Brain microvascular endothelial cell (primary cell): ENCODE measurements at regions not wholly inside any gene's neighbourhood (a gene's known extent, or its start where the extent isn't known, plus 50 kb on each side); places are given as distances from the start of the nearest gene placed in this dataset.
A peak's percentile ranks its signal among the peaks of the same experiment; 100 is the strongest.

Source experiments
- DNase-seq: peaks from one replicate; pipeline ENCODE4 v3.0.0-alpha.2; 2020
- H3K27ac ChIP-seq: fragments of 250-450 bp; sonication (Bioruptor Pico); 2 replicates; pipeline ENCODE4 v1.5.1; 2020; ENCODE audit warnings: mild to moderate bottlenecking, moderate library complexity
- H3K27me3 ChIP-seq: fragments of 250-450 bp; sonication (Bioruptor Pico); replicated peaks from 2 replicates; pipeline ENCODE4 v1.5.1; 2020; ENCODE audit warnings: mild to moderate bottlenecking
- H3K36me3 ChIP-seq: fragments of 250-450 bp; sonication (Bioruptor Pico); replicated peaks from 2 replicates; pipeline ENCODE4 v1.5.1; 2020; ENCODE audit warnings: mild to moderate bottlenecking
- H3K4me3 ChIP-seq: 2 replicates; pipeline ENCODE4 v1.5.1; 2011; ENCODE audit warnings: low read depth, mild to moderate bottlenecking, control low read depth, low read length, moderate library complexity
- CTCF ChIP-seq: IDR thresholded peaks from 2 replicates; pipeline ENCODE4 v1.5.1; 2011; ENCODE audit warnings: low read depth, mild to moderate bottlenecking, moderate library complexity, low read length, control low read depth, inconsistent platforms; ENCODE audit errors: missing control alignments
- in situ Hi-C: cut with HindIII; loops from 2 replicates; pipeline ENCODE4 v1.10.0; 2017; ENCODE audit warnings: low sequenced_read_pairs, low pct_ligation_motif_present

DNA sequence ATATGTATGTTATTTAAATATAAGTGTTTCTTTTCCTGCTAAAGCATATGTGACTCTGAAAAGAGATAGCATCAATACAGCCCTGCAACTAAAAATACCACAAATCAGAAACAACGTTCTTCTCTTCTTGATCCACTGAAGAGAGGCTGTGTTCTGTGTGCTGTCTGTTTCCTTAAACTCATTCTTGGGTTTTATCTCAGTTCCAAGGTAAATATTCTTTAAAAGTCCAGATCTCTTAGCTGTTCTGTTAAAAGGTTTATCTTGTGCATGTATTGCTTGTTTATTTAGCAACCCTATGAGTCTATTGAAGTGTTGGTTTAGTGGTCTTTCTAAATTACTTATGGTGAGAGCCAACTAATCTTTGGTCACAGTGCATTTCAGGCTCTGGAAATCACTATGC, 173.3 kb upstream of the NT5C1B start:
- DNase-seq = no peak
- no peak for TF ChIP-seq CTCF
- Histone ChIP-seq H3K4me3 (no peak overlapping the region), H3K27me3 (no peaks in the 10 kb centered on the region), H3K27ac (peak overlapping the region; percentile 43), H3K36me3 (no peaks in the 10 kb centered on the region)
- in situ Hi-C loops = no loop called here

GRCh38 chr2:18754286-18754685, 164.9 kb upstream of the NT5C1B start:
- Histone ChIP-seq H3K36me3 (no peaks in the 10 kb centered on the region), H3K27me3 (no peaks in the 10 kb centered on the region), H3K4me3 (no peak overlapping the region), H3K27ac (no peak overlapping the region)
- in situ Hi-C loops = no loop called here
- no peak for DNase-seq
- no peak for TF ChIP-seq CTCF

GRCh38 chr2:18753722-18754121, 164.4 kb upstream of the NT5C1B start:
- Histone ChIP-seq H3K27ac (no peak overlapping the region), H3K4me3 (no peak overlapping the region), H3K27me3 (no peaks in the 10 kb centered on the region), H3K36me3 (no peaks in the 10 kb centered on the region)
- TF ChIP-seq CTCF = no peak
- in situ Hi-C loops = no loop called here
- DNase-seq = no peak

DNA sequence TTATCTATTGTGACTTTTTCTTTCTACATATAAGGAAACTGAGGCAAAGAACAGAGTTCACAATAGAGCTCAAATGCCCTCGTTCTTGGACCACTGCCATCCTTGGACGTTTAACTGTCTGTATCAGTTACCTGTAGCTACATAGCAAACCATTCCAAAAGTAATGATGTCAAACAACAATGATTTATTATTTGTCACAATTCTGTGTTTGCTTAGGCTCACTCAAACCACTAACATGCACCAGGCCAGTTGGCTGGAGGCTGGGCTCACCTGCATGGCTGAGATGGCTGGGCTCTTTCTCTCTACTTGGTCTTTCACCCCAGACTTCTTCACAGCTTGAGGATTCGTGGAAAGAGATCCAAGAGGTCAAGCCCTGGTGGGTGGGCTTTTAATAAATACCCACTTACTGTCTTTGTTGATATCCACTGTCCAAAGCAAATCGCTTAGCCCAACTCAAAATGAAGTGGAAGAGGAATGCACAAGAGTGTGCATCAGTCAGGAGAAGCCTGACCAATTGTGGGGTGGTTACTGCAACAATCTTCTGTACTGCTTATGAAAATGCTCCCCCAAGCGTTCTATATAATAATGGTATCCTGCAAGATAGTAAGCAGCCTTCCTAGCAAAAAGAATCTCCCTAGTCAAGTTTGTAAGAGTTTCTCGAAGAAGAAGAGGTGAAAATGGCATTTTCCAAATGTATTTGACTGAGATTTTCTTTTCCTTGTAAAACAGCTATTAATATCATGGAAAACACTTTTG, 163.5 kb upstream of the NT5C1B start:
- in situ Hi-C loops = no loop called here
- no peaks in the 10 kb centered on the region for H3K27me3 ChIP-seq

GRCh38 chr2:18752022-18752493, 162.7 kb upstream of the NT5C1B start:
- Histone ChIP-seq H3K27ac (no peak overlapping the region), H3K36me3 (no peaks in the 10 kb centered on the region), H3K27me3 (no peaks in the 10 kb centered on the region), H3K4me3 (no peak overlapping the region)
- no peak for TF ChIP-seq CTCF
- no peak for DNase-seq
- in situ Hi-C loops = no loop called here

More for the DNA sequence above, 163.5 kb upstream of the NT5C1B start:
- no peaks in the 10 kb centered on the region for H3K36me3 ChIP-seq
- DNase-seq = no peak
- H3K4me3 ChIP-seq = no peak overlapping the region
- TF ChIP-seq CTCF = no peak
- no peak overlapping the region for H3K27ac ChIP-seq
